ENCODE measurements at regions not wholly inside any gene's neighbourhood (a gene's known extent, or its start where the extent isn't known, plus 50 kb on each side); places are given as distances from the start of the nearest gene placed in this dataset.

DNA sequence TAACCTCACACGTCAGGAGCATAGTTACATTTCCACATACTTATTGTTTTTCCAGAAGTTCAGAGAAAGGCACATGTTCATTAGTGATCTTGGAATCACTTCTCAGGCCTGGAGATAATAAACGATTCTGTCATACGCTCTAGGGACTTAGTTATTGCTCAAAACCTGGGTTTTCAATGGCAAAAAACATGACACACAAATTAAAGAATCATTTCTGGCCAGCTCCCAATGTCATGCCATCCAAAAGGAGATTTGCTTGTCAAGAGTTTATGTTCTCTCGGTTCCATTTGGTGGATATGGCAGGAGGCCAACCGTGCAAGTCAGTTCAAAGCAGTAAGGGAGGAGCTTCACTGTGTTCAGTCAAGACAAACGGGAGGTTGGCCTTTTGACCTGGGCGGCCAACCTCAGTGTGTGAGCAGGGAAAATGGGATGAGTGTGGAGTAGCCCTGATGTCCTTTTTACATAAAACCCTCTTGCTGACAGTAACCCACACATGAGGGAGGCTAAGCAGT is 123.4 kb downstream of the NXNL2 start:
- DNase-seq: peak in 2 of 3 donors; percentile 38 to 70

DNA sequence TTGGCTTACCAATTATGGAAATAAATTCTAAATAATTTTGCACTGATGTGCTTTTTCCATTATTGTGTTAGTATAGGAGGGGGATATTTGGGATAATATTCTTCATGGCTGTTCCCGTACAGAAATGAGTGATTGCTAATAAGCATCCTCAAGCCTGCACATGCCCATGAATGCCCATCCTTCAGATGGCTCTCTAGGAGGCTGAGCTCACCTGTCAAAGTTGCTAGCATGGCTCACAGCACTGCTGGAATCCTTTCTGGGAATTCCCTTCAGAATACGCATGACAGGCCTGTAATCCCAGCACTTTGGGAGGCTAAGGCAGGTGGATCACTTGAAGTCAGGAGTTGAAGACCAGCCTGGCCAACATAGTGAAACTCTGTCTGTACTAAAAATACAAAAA is 124.1 kb downstream of the NXNL2 start:
- no peak for DNase-seq

DNA sequence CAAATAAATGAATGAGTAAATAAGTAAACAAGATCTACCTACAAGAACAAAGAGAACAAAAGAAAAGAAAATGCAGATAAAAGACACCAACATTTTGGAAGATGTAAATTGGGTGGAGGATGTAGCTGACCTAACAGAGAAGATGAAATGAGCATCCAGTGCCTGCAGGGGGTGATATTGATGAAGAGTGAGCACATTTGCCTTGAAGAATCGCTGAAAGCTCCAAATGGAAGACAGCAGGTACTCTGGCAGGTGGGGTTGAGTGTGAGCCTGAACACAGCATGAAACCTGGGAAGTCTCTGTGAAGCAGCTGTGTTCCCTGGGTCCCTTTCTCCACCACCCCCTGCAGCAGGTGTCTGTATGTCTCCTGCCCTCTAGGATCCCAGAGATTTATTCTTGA is 125.6 kb downstream of the NXNL2 start:
- DNase-seq: no peak

DNA sequence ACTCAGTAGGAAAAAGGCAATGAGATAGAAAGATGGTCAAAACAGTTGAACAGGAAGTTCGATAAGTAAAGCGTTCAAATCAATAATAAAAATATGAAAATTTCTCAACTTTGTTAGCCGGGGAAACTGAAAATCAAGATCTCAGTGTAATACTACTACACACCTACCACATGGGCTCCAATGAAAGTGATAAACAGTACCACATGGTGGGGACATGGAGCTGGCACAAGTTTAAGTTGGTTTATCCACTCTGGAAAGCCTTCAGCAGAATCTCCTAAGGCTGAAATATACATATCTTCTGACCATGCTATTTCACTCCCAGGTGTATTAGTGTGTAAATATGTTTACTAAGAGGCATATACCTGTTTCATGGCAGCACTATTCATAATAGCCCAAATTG is 126.8 kb downstream of the NXNL2 start:
- no peak for DNase-seq

DNA sequence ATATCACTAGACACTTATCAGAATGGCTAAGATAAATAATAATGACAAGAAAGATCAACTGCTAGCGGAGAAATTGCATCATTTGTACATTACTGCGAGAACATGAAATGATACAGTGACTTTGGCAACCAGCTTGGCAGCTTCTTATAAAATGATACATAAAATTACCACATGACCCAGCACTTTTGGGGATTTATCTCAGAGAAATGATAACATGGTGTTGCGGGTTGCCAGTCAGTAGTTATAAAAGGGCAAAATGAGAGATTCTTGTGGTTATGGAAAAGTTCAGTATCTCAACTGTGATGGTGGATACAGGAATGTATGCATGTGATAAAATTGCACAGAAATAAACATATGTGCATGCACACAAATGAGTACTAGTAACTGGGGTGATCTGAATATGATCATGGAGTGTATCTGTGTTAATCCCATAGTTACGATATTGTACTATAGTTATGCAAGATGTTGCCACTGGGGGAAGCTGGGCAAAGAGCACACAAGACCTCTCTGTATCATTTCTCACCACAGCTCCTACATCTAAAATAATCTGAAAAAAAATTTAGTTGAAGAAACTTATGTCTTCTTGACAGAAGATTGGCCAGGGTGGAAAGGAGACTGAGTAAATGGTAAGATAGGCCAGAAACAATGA is 128.9 kb downstream of the NXNL2 start:
- DNase-seq: peak in 1 of 3 donors; percentile 53

DNA sequence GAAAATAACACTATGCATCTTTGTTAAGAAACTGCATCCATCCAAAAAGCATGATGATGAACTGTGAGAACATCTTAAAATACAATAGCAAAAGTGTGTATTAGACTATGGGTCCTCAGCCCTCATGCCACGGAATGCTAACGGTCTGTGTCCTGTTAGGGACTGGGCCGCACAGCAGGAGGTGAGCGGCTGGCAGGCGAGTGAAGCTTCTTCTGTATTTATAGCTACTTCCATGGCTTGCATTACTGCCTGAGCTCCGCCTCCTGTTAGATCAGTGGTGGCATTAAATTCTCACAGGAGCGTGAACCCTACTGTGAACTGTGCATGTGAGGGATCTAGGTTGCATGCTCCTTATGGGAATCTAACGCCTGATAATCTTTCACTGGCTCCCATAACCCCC is 129.8 kb downstream of the NXNL2 start:
- no peak for DNase-seq

DNA sequence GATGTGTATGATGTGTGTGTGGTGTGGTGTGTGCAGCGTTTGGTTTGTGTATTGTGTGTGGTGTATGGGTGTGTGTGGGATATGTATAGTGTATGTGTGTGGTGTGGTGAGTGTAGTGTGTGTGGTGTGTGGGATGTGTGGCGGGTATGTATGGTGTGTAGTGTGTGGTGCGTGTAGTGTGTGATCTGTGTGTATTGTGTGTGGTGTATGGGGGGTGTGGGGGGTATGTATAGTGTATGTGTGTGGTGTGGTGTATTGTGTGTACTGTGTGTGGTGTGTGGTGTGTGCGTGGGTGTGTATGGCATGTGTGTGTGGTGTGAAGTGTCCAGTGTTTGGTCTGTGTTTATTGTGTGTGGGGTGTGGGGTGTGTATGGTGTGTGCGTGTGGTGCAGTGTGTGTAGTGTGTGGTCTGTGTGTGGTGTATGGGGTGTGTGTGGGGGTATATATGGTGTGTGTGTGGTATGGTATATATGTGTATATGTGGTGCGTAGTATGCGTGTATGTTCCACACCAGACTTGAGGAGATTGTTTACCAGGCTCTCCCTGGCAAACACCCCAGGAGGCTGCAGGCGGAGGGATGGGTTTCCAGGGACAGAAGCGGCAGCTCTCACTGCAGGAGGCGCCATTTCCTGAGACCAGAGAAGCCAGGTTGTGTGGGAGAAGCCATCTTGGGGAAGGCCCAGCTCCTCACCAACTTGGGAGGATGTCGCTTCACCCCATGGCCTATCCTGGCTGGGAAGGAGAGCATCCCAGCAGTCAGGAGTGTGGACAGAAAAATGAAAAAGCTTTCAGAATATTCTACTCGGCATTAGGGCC is 138.1 kb downstream of the NXNL2 start:
- DNase-seq: peak in 1 of 3 donors; percentile 30

DNA sequence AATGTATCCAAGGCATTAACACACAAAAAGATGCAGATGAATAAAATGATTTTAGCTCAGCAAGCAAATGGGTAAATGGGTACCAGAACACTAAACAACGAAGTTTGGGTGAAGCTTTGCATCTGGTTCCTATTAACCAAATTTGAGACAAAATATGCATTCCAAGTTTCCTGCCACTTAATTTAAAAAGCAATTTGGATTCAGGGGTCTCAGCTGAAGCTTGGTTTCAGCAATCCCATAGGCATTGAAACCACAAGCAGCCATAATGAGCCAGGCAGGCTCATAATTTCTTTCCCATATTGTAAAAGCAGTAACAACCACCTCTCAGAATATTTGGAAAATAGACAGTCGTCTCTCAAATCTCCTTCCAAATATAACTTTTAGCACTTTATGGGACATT is 138.9 kb downstream of the NXNL2 start:
- DNase-seq: no peak

DNA sequence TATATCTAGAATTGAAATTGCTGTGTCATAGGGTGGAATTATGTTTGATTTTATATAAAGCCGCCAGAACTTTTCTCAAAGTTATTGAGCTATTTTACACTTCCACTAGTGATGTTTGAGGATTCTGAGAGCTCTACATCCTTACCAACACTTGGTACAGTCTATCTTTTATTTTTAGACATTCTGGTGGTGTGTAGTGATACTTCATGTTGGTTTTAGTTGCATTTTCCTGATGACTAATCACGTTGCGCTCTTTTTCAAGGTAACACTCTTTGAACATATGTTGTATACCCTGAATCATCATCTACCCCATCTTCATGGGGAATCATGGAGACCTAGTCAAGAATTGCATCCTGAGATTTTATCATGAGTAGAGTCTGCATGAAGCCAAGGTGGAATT is 141.7 kb downstream of the NXNL2 start:
- no peak for DNase-seq

DNA sequence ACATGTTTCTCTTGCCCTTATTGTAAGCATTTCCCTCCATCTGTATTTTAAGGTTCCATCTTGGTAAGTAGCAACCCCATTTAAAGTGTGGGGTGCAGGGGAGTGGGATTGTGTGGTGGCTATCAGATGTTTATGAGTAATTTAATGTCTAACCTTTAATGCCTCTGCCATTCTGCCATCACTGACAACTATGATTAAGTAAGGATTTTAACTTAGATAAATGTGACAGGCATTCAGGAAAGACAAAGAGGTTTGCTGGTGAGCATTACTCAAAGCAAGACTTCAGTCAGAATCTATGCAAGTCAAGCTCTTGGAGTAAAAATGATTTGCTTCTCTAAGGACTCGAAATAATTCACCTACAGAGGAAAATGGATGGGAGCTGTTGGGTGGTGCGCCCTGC is 143.0 kb downstream of the NXNL2 start:
- no peak for DNase-seq

DNA sequence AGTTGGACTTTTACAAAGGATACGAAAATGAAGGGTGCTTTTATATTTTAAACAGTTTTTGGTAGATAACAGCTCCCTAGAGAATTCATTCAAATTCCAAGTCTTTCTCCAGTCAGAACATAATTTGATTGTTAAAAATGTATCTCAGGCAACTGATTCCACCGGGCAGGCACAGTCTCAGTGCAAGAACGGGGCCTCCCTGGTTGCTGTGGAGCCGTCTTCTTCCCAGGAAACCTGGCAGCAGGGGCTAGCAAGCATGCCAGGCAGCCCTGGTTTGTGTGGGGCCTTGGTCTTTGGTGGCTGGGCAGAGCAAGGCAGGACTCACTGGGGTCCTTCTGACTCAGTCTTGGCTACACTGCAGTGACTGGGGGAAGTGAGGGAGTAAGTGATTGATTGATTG is 143.5 kb downstream of the NXNL2 start:
- no peak for DNase-seq

DNA sequence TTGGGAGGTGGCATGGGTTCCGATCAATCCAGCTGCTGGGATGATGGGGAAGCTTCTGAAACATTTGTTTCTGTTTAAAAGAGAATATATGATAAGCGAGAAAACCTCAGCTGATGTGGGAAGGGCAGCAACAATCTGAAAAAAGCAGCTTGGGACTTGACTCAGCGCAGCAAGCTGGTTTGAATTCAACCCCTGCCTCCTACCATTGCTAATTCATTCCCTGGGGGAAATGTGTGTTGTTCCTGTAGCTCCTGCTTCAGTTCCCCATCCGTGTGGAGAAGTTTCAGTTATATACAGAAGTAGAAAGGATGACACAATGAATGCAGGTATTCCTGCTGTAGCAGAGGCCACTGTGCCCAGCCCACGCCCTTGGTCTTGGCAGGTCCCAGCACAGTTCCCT is 145.1 kb downstream of the NXNL2 start:
- peak in 1 of 3 donors; percentile 11 for DNase-seq

DNA sequence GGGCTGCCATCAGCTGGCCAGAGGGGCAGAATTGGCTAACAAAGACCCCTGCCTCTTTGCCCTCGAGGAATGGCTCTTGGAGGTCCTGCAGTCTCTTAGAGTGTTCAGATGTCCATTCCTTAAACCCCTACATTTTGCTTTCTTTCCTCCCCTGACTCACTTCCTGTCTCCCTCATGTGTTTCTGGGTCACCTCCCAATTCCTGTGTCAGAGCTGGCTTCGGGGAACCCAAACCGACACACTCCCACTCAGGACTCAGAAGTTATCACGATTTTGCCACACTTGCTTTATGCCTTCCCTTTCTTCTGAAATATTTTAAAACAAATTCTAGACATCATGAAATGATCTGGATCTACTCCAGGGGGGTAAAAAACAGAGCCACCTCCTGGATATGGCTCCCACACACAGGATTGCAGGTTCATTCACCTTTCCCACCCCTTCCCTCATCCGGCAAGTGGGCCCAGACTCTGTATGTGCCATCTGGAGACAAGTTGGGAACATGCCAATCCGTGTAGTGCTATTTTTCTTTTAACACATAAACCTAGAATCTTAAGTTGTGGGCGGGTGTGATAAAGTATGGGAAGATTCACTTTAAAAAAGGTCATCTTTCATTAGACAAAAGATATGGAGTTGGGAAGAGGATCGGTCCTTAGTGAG is 145.7 kb downstream of the NXNL2 start:
- DNase-seq: no peak

DNA sequence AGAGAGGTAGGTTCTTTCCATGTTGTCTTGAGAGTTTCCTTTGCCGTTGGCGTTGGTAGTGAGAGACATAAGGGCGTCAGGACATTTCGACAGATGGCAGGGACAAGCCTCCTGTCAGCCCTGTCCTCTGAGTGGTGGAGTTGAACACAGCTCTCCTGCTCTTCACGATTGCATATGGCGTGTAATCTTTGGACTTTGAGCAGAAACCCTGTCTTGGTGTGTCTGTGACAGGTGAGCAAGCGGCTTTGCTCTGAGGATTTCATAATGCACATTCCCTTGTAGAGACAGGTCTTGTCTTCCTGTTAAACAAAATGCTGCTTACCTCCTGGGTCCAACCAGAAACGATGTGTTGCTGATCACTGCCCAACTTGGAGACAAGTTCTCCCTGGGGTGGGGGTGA is 146.5 kb downstream of the NXNL2 start:
- DNase-seq: no peak

DNA sequence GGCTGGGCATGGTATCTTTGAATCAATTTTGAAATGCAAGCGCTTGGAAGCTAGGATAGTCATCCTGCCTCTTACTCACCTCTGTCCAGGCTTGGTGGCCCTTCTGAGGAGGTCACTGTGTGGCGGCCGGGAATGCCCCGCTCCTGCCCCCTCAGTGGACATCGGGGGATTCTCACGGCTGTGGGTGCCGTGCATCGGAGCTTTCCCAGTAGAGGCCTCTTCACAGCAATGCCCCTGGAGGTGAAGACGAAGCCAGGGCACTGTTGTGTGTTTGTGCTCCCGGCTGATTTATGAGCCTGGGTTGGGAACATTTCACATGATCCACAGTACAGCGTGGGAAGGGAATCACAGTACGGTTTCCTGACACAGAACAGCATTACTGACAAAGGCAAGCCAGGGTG is 147.5 kb downstream of the NXNL2 start:
- DNase-seq: no peak

DNA sequence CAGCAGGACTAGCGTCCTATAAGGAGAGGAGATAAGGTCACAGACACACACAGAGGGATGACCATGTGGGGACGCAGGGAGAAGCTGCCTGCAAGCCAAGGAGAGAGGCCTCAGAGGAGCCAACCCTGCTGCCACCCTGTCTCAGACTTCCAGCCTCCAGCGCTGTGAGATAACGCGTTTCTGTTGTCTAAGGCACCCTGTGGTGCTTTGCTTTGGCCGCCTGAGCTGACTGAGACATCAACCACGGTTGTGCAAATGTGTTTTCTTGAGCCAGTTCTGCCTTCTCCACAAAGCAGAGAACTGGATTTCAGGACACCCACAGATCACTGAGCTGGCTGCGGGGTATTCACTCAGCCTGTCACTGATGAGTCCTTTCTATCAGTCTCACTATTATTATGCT is 149.1 kb downstream of the NXNL2 start:
- DNase-seq: no peak

DNA sequence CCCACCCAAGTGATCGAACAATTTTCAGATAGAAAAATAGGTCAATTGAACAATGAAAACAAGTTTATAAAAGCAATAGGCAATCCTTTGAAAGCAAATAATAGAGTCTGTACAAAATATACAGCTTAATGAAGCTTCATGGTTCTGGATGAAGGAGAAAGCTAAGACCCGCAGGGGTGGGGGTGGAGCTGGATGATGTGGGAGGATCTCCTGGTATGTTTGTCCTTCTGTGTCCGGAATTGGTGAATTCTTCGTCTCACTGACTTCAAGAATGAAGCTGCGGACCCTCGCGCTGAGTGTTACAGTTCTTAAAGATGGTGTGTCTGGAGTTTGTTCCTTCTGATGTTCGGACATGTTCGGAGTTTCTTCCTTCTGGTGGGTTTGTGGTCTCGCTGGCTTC is 149.9 kb downstream of the NXNL2 start:
- no peak for DNase-seq

DNA sequence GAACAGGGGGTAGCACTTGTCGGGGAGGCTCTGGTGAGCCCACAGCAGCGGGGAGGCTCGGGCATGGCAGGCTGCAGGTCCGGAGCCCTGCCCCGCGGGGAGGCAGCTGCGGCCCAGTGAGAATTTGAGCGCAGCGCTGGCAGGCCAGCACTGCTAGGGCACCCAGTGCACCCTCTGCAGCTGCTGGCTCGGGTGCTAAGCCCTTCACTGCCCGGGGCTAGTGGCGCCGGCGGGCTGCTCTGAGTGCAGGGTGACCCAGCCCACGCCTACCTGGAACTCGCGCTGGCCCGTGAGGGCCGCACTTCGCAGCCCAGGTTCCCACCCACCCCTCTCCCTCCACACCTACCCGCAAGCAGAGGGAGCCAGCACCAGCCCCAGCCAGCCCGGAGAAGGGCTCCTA is 151.0 kb downstream of the NXNL2 start:
- no peak for DNase-seq

DNA sequence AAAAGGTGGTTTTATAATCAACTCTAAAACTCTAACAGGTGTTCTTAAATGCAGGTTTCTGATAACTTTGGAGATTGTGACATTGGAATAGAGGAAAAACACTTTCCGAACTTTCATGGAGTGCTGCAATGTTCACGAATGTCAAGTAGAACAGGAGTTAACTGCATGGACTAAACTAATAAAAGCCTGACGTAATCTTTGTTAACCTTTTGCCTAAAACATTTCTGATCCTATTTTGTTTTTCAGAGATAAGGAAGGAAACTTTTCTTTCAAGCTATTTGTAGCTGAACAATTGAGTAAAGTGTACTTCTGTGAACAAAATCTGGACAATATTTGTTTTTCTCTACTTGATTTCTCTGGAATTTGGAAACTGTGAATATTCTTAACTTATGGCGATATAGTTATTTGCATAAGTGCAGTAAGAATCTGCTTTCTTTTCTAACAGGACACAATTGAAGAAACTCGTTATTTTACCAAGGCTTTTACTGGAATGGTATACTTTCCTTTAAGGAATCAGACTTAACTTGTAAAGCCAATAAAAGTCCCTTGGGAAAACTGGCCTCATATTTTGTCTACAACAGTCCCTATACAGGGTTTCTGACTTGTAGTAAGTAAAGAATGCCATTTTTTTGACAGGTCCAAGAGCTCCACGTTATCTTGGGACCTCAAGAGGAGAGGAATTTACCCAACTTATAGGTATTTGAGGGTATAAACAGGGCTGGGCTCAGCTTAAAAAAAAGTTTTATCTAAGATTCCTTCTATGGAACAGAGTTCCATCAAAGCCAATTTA is 154.7 kb downstream of the NXNL2 start:
- DNase-seq: no peak

DNA sequence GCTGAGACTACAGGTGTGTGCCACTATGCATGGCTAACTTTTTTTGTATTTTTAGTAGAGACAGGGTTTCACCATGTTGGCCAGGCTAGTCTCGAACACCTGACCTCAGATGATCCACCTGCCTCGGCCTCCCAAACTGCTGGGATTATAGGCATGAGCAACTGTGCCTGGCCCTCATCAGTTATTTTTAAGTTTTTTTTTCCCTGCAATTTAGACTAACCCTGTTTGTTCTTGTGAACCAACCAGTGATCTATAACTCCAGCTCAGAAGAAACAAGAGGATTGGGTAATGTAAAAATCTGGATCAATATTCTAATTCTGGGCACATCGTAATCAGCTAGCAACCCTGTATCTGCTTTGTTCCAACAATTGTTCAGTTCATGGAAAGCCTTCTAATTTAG is 155.7 kb downstream of the NXNL2 start:
- no peak for DNase-seq

DNA sequence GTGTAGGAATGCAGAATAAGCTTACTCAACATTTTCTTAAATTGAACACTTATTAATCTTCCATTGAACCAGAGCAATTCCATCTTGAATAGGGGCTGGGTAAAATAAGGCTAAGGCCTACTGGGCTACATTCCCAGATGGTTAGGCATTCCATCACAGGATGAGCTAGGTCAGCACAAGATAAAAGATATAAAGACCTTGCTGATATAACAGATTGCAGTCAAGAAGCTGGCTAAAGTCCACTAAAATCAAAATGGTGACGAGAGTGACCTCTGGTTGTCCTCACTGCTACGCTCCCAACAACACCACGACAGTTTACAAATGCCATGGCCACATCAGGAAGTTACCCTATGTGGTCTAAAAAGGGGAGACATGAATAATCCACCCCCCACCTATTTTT is 156.1 kb downstream of the NXNL2 start:
- DNase-seq: no peak

DNA sequence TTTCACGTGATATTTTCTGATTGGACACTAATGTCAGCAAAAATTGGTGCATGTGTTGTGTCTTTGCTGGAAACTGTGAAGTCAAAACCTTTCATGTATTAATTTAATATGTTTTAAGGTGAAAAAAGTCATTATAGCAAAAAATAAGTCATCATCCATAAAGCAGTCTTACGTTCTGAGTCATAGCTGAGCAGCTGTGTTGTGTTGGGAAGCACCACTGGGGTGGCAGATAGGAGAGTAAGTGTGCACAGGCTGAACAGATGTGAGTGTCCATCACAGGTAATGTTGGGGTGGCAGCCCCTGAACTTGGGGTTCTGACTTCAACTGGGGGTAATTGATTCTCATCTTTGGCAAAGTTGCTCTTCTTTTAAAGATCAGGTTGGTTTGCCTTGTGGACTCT is 156.8 kb downstream of the NXNL2 start:
- no peak for DNase-seq

Data from muscle of back (tissue), 3 donors.